ENCODE measurements at regions not wholly inside any gene's neighbourhood (a gene's known extent, or its start where the extent isn't known, plus 50 kb on each side); places are given as distances from the start of the nearest gene placed in this dataset.

GRCh38 chr14:43901911-43902673, 605.0 kb downstream of the FSCB start:
- Mint-ChIP-seq H3K4me1 (ENCODE audit: low read depth) (no peaks in the 10 kb centered on the region), H3K27me3 (no peaks in the 10 kb centered on the region), H3K36me3 (no peaks in the 10 kb centered on the region), H3K9me3 (peaks cover 6% of the 10 kb centered on the region), H3K4me3 (no peak overlapping the region), H3K27ac (no peak overlapping the region)
- CTCF ChIA-PET, result no interaction called here
- intact Hi-C loops (cut with micrococcal nuclease), result no loop called here
- no peak for DNase-seq
- POLR2A ChIA-PET, result no interaction called here

GRCh38 chr14:43900173-43900655, 606.9 kb downstream of the FSCB start:
- no peaks in the 10 kb centered on the region for H3K27me3 Mint-ChIP-seq
- intact Hi-C loops (cut with micrococcal nuclease), result no loop called here
- no peaks in the 10 kb centered on the region for H3K36me3 Mint-ChIP-seq
- H3K27ac Mint-ChIP-seq, result no peak overlapping the region
- peaks cover 3% of the 10 kb centered on the region for H3K9me3 Mint-ChIP-seq
- POLR2A ChIA-PET, result no interaction called here
- DNase-seq, result no peak
- H3K4me3 Mint-ChIP-seq, result no peak overlapping the region
- CTCF ChIA-PET, result no interaction called here
- no peaks in the 10 kb centered on the region for H3K4me1 Mint-ChIP-seq (ENCODE audit: low read depth)

- Mint-ChIP-seq H3K27ac (no peak overlapping the region), H3K9me3 (peaks cover 3% of the 10 kb centered on the region), H3K27me3 (no peaks in the 10 kb centered on the region), H3K4me3 (no peak overlapping the region), H3K36me3 (no peaks in the 10 kb centered on the region), H3K4me1 (ENCODE audit: low read depth) (no peaks in the 10 kb centered on the region)
- ChIA-PET POLR2A (no interaction called here), CTCF (interaction anchor here (0.6 kb wide), 1 partner anchor 783 kb away, joined by 3 read pairs; no protein-coding TSS in a partner anchor)
- no peak for DNase-seq
- intact Hi-C loops (cut with micrococcal nuclease), result no loop called here
These were observed 608.4 kb downstream of the FSCB start for GRCh38 chr14:43898687-43899086.

GRCh38 chr14:43896044-43896443, 611.0 kb downstream of the FSCB start:
- POLR2A ChIA-PET, result no interaction called here
- CTCF ChIA-PET, result no interaction called here
- no peak overlapping the region for H3K4me3 Mint-ChIP-seq

GRCh38 chr14:43894534-43894933, 612.5 kb downstream of the FSCB start:
- no peaks in the 10 kb centered on the region for H3K27me3 Mint-ChIP-seq
- H3K4me1 Mint-ChIP-seq (ENCODE audit: low read depth), result no peaks in the 10 kb centered on the region
- no peak overlapping the region for H3K4me3 Mint-ChIP-seq
- ChIA-PET POLR2A (no interaction called here), CTCF (no interaction called here)
- H3K27ac Mint-ChIP-seq, result no peak overlapping the region
- intact Hi-C loops (cut with micrococcal nuclease), result no loop called here
- no peak for DNase-seq
- H3K36me3 Mint-ChIP-seq, result no peaks in the 10 kb centered on the region
- H3K9me3 Mint-ChIP-seq, result peaks cover 3% of the 10 kb centered on the region

More at GRCh38 chr14:43896044-43896443, 611.0 kb downstream of the FSCB start:
- no peaks in the 10 kb centered on the region for H3K4me1 Mint-ChIP-seq (ENCODE audit: low read depth)
- no peaks in the 10 kb centered on the region for H3K27me3 Mint-ChIP-seq
- H3K36me3 Mint-ChIP-seq, result no peaks in the 10 kb centered on the region
- H3K27ac Mint-ChIP-seq, result no peak overlapping the region
- peaks cover 3% of the 10 kb centered on the region for H3K9me3 Mint-ChIP-seq
- intact Hi-C loops (cut with micrococcal nuclease), result no loop called here
- DNase-seq, result no peak

- Mint-ChIP-seq H3K36me3 (no peaks in the 10 kb centered on the region), H3K9me3 (no peaks in the 10 kb centered on the region)
- CTCF ChIA-PET, result no interaction called here
These were observed 619.6 kb downstream of the FSCB start for GRCh38 chr14:43887523-43887922.

GRCh38 chr14:43877351-43877960, 629.6 kb downstream of the FSCB start:
- CTCF ChIA-PET, result no interaction called here
- POLR2A ChIA-PET, result no interaction called here
- intact Hi-C loops (cut with micrococcal nuclease), result no loop called here

More at GRCh38 chr14:43887523-43887922, 619.6 kb downstream of the FSCB start:
- intact Hi-C loops (cut with micrococcal nuclease), result no loop called here
- POLR2A ChIA-PET, result no interaction called here
- H3K4me3 Mint-ChIP-seq, result no peak overlapping the region
- no peaks in the 10 kb centered on the region for H3K27me3 Mint-ChIP-seq
- DNase-seq, result no peak
- no peaks in the 10 kb centered on the region for H3K4me1 Mint-ChIP-seq (ENCODE audit: low read depth)
- no peak overlapping the region for H3K27ac Mint-ChIP-seq

GRCh38 chr14:43872752-43873655, 634.1 kb downstream of the FSCB start:
- Mint-ChIP-seq H3K9me3 (peaks cover 5% of the 10 kb centered on the region), H3K36me3 (no peaks in the 10 kb centered on the region), H3K4me3 (no peak overlapping the region), H3K4me1 (ENCODE audit: low read depth) (no peaks in the 10 kb centered on the region), H3K27ac (no peak overlapping the region), H3K27me3 (no peaks in the 10 kb centered on the region)
- DNase-seq, result no peak
- POLR2A ChIA-PET, result no interaction called here
- intact Hi-C loops (cut with micrococcal nuclease), result no loop called here
- CTCF ChIA-PET, result no interaction called here

More at GRCh38 chr14:43877351-43877960, 629.6 kb downstream of the FSCB start:
- no peaks in the 10 kb centered on the region for H3K36me3 Mint-ChIP-seq
- no peaks in the 10 kb centered on the region for H3K27me3 Mint-ChIP-seq
- peaks cover 2% of the 10 kb centered on the region for H3K9me3 Mint-ChIP-seq
- no peak for DNase-seq
- H3K4me1 Mint-ChIP-seq (ENCODE audit: low read depth), result no peaks in the 10 kb centered on the region
- no peak overlapping the region for H3K27ac Mint-ChIP-seq
- no peak overlapping the region for H3K4me3 Mint-ChIP-seq

GRCh38 chr14:43872222-43872621, 634.9 kb downstream of the FSCB start:
- H3K9me3 Mint-ChIP-seq, result peaks cover 5% of the 10 kb centered on the region
- no peaks in the 10 kb centered on the region for H3K27me3 Mint-ChIP-seq
- DNase-seq, result no peak
- ChIA-PET CTCF (no interaction called here), POLR2A (no interaction called here)
- no peaks in the 10 kb centered on the region for H3K4me1 Mint-ChIP-seq (ENCODE audit: low read depth)
- H3K36me3 Mint-ChIP-seq, result no peaks in the 10 kb centered on the region
- no peak overlapping the region for H3K4me3 Mint-ChIP-seq
- no peak overlapping the region for H3K27ac Mint-ChIP-seq
- intact Hi-C loops (cut with micrococcal nuclease), result no loop called here

- Mint-ChIP-seq H3K27ac (no peak overlapping the region), H3K4me1 (ENCODE audit: low read depth) (no peaks in the 10 kb centered on the region), H3K9me3 (peaks cover 8% of the 10 kb centered on the region), H3K36me3 (no peaks in the 10 kb centered on the region), H3K4me3 (no peak overlapping the region), H3K27me3 (no peaks in the 10 kb centered on the region)
- ChIA-PET POLR2A (no interaction called here), CTCF (no interaction called here)
- intact Hi-C loops (cut with micrococcal nuclease), result no loop called here
- DNase-seq, result no peak
These were observed 648.1 kb downstream of the FSCB start for GRCh38 chr14:43858981-43859380.

GRCh38 chr14:43855556-43855955, 651.5 kb downstream of the FSCB start:
- Mint-ChIP-seq H3K4me3 (no peak overlapping the region), H3K9me3 (peaks cover 7% of the 10 kb centered on the region), H3K27me3 (no peaks in the 10 kb centered on the region), H3K27ac (no peak overlapping the region), H3K4me1 (ENCODE audit: low read depth) (no peaks in the 10 kb centered on the region), H3K36me3 (no peaks in the 10 kb centered on the region)
- DNase-seq, result no peak
- ChIA-PET POLR2A (no interaction called here), CTCF (no interaction called here)
- intact Hi-C loops (cut with micrococcal nuclease), result no loop called here

- H3K4me3 Mint-ChIP-seq, result no peak overlapping the region
- no peak overlapping the region for H3K27ac Mint-ChIP-seq
- H3K9me3 Mint-ChIP-seq, result peaks cover 5% of the 10 kb centered on the region
- DNase-seq, result no peak
- POLR2A ChIA-PET, result no interaction called here
- no peaks in the 10 kb centered on the region for H3K27me3 Mint-ChIP-seq
- CTCF ChIA-PET, result no interaction called here
- H3K4me1 Mint-ChIP-seq (ENCODE audit: low read depth), result no peaks in the 10 kb centered on the region
- intact Hi-C loops (cut with micrococcal nuclease), result no loop called here
- no peaks in the 10 kb centered on the region for H3K36me3 Mint-ChIP-seq
These were observed 653.5 kb downstream of the FSCB start for GRCh38 chr14:43853541-43853940.

Data from activated CD4-positive, alpha-beta memory T cell treated with anti-CD3 and anti-CD28 coated beads for 36 hours (primary cell).